GM12891 (cell line): ENCODE measurements at regions not wholly inside any gene's neighbourhood (a gene's known extent, or its start where the extent isn't known, plus 50 kb on each side); places are given as distances from the start of the nearest gene placed in this dataset.

Source experiments
- POLR2A ChIP-seq: IDR thresholded peaks from 2 replicates; pipeline ENCODE4 v1.6.1; 2011; ENCODE audit warnings: low read depth, low read length, control low read depth
- TAF1 ChIP-seq: IDR thresholded peaks from 2 replicates; pipeline ENCODE4 v1.6.1; 2011; ENCODE audit warnings: low read depth, low read length, control low read depth

DNA sequence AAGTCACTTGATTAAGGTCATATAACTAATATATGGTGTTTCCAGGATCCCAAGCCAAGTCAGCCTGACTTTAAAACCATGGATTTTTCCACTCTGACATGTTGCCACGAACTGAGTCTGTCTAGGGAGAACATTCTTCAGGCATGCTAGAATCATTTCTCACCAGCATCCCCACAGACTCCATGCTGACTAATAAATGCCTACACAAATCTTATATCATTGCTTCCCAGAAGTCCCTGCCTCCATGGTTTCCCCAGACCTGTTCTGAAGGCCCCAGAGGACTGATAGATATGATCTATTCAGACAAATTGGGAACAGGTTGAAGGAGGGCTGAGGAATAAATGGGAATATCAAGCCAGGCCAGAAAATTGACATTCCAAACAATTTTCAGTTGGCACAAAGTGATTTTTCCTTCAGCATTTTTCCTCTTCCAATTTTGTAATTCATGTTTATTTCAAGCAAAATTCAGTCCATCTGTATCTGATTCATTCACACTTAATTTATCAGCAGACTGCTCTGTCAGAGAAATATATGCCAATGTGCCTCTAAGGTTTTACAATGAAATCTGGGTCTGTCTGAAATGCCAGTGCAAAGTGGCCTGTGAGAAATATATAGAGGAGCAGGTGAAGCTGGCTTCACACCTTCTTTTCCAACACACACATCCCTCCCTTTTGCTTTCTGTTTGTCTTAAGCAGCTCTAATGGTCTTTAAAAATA is 413.6 kb upstream of the TNC start:
- TF ChIP-seq POLR2A, result no peak
- TF ChIP-seq TAF1, result no peak
